SK-N-SH (cell line): ENCODE measurements at regions not wholly inside any gene's neighbourhood (a gene's known extent, or its start where the extent isn't known, plus 50 kb on each side); places are given as distances from the start of the nearest gene placed in this dataset.

ENCODE experiments used
- CTCF ChIA-PET: fragments of 300-600, 350-600 bp; formaldehyde crosslinking; extraction: SDS; loops from one replicate; lab custom pipeline; 2021; lab: Yijun Ruan, JAX
- POLR2A ChIA-PET: fragments of 350-600 bp; sonication (Branson Sonifier 250); formaldehyde crosslinking; extraction: SDS; loops from one replicate; lab custom pipeline; 2020; ENCODE audit warnings: antibody characterized with exemption, inconsistent platforms; lab: Yijun Ruan, JAX
- DNase-seq: peaks from one replicate; pipeline ENCODE4 v3.0.0; 2012
- H2AFZ ChIP-seq: fragments of 200-600 bp; sonication (generic); 2 replicates; pipeline ENCODE4 v1.8.1; 2016; ENCODE audit warnings: antibody characterized with exemption, mild to moderate bottlenecking, low read depth
- H3F3A ChIP-seq: fragments of 200-600 bp; sonication (generic); replicated peaks from 2 replicates; pipeline ENCODE3; 2016; ENCODE audit warnings: antibody characterized with exemption, mild to moderate bottlenecking; ENCODE audit not compliant: insufficient read depth
- H3K27ac ChIP-seq, 2 experiments: fragments of 200-500 bp in 1 of 2; fragments of 200-600 bp in 1 of 2; sonication (Bioruptor generic) in 1 of 2; sonication (generic), shearing (Covaris generic) in 1 of 2; 2 replicates each; pipeline versions ENCODE4 v1.5.1 to v1.6.1; 2014 to 2016; ENCODE audit warnings: low read depth in 2 of 2, inconsistent platforms in 1 of 2, low read length in 1 of 2, mild to moderate bottlenecking in 1 of 2, mixed read lengths in 1 of 2
- H3K27me3 ChIP-seq: fragments of 200-600 bp; sonication (generic), shearing (Covaris generic); 2 replicates; pipeline ENCODE4 v1.6.1; 2016; ENCODE audit warnings: mixed run types; ENCODE audit not compliant: insufficient read depth
- H3K36me3 ChIP-seq, 2 experiments: fragments of 200-500 bp in 1 of 2; fragments of 200-600 bp in 1 of 2; sonication (Bioruptor generic) in 1 of 2; sonication (generic) in 1 of 2; replicated peaks in 1 of 2; 2 replicates each; pipeline versions ENCODE3 to v1.5.1; 2014 to 2016; ENCODE audit warnings: low read length in 1 of 2, mild to moderate bottlenecking in 1 of 2; ENCODE audit not compliant: insufficient read depth in 2 of 2, control insufficient read depth in 1 of 2
- H3K4me1 ChIP-seq, 2 experiments: fragments of 200-500 bp in 1 of 2; fragments of 200-600 bp in 1 of 2; sonication (Bioruptor generic) in 1 of 2; sonication (generic), shearing (Covaris generic) in 1 of 2; 2 replicates each; pipeline versions ENCODE4 v1.5.1 to v1.6.1; 2014 to 2016; ENCODE audit warnings: low read depth in 1 of 2, low read length in 1 of 2, mixed run types in 1 of 2; ENCODE audit not compliant: insufficient read depth in 2 of 2, control insufficient read depth in 1 of 2
- H3K4me2 ChIP-seq: fragments of 200-600 bp; sonication (generic), shearing (Covaris generic); 2 replicates; pipeline ENCODE4 v1.6.1; 2017; ENCODE audit warnings: mixed run types
- H3K4me3 ChIP-seq, 2 experiments: fragments of 200-500 bp in 1 of 2; fragments of 200-600 bp in 1 of 2; sonication (Bioruptor generic) in 1 of 2; sonication (generic), shearing (Covaris generic) in 1 of 2; 2 replicates each; pipeline versions ENCODE4 v1.5.1 to v1.8.1; 2014 to 2016; ENCODE audit warnings: low read depth in 2 of 2, inconsistent platforms in 1 of 2, low read length in 1 of 2, mild to moderate bottlenecking in 1 of 2, mixed read lengths in 1 of 2, moderate library complexity in 1 of 2
- H3K79me2 ChIP-seq: fragments of 200-600 bp; sonication (generic); 2 replicates; pipeline ENCODE4 v1.8.1; 2017; ENCODE audit warnings: mild to moderate bottlenecking; ENCODE audit not compliant: insufficient read depth
- H3K9ac ChIP-seq: fragments of 200-600 bp; sonication (generic); 2 replicates; pipeline ENCODE4 v1.6.1; 2017; ENCODE audit warnings: mixed run types
- H3K9me2 ChIP-seq: fragments of 200-600 bp; sonication (generic); 2 replicates; pipeline ENCODE4 v1.6.1; 2017; ENCODE audit warnings: mixed run types
- H3K9me3 ChIP-seq: fragments of 200-600 bp; sonication (generic); 2 replicates; pipeline ENCODE4 v1.6.1; 2017; ENCODE audit warnings: mixed run types, mild to moderate bottlenecking, moderate library complexity
- H4K20me1 ChIP-seq: fragments of 200-600 bp; sonication (generic); 2 replicates; pipeline ENCODE4 v1.6.1; 2017; ENCODE audit warnings: mild to moderate bottlenecking, mixed run types; ENCODE audit not compliant: insufficient read depth
- CHD2 ChIP-seq: fragments of 150-350 bp; IDR thresholded peaks from 2 replicates; pipeline ENCODE4 v1.6.1; 2018; ENCODE audit warnings: low read length; ENCODE audit not compliant: partially characterized antibody
- EZH2phosphoT487 ChIP-seq: fragments of 200-600 bp; sonication (generic); IDR thresholded peaks from 2 replicates; pipeline ENCODE4 v1.6.1; 2017; ENCODE audit warnings: low read depth, mixed run types, mild to moderate bottlenecking, antibody characterized with exemption, moderate library complexity, borderline replicate concordance
- FOXJ3 ChIP-seq: sonication (generic); formaldehyde crosslinking; IDR thresholded peaks from 2 replicates; pipeline ENCODE4 v1.5.1; 2020; ENCODE audit warnings: mild to moderate bottlenecking, missing genetic modification reagents
- FOXM1 ChIP-seq: IDR thresholded peaks from 2 replicates; pipeline ENCODE4 v1.4.0; 2012; ENCODE audit warnings: low read depth, mild to moderate bottlenecking
- MEF2A ChIP-seq: IDR thresholded peaks from 2 replicates; pipeline ENCODE4 v1.4.0; 2012; ENCODE audit warnings: low read depth, borderline replicate concordance
- NFIC ChIP-seq: IDR thresholded peaks from 2 replicates; pipeline ENCODE4 v1.4.0; 2012; ENCODE audit warnings: borderline replicate concordance
- NRF1 ChIP-seq: IDR thresholded peaks from 2 replicates; pipeline ENCODE4 v1.6.1; 2012; ENCODE audit warnings: low read depth, mild to moderate bottlenecking, low read length
- POLR2AphosphoS5 ChIP-seq: IDR thresholded peaks from 2 replicates; pipeline ENCODE4 v1.6.1; 2012; ENCODE audit warnings: low read depth, low read length
- RAD21 ChIP-seq: IDR thresholded peaks from 2 replicates; pipeline ENCODE4 v1.6.1; 2012; ENCODE audit warnings: mild to moderate bottlenecking, low read length
- RFX5 ChIP-seq: IDR thresholded peaks from 2 replicates; pipeline ENCODE4 v1.6.1; 2012; ENCODE audit warnings: mild to moderate bottlenecking, improper control_type of control experiment, low read length
- RXRA ChIP-seq: IDR thresholded peaks from 2 replicates; pipeline ENCODE4 v1.4.0; 2012; ENCODE audit warnings: low read depth, mild to moderate bottlenecking, borderline replicate concordance
- SIN3A ChIP-seq: IDR thresholded peaks from 2 replicates; pipeline ENCODE4 v1.6.1; 2012; ENCODE audit warnings: low read depth, mild to moderate bottlenecking, low read length, moderate library complexity, borderline replicate concordance
- TAF1 ChIP-seq: IDR thresholded peaks from 2 replicates; pipeline ENCODE4 v1.6.1; 2012; ENCODE audit warnings: low read depth, mild to moderate bottlenecking, low read length, moderate library complexity, borderline replicate concordance
- TEAD4 ChIP-seq: IDR thresholded peaks from 2 replicates; pipeline ENCODE4 v1.4.0; 2012; ENCODE audit warnings: mild to moderate bottlenecking, borderline replicate concordance; ENCODE audit not compliant: insufficient read depth
- YY1 ChIP-seq: IDR thresholded peaks from 2 replicates; pipeline ENCODE4 v1.4.0; 2012; ENCODE audit warnings: low read depth, mild to moderate bottlenecking
- WGBS: methylation state at CpG from one replicate; pipeline ENCODE4 v1.1.6; 2017; ENCODE audit warnings: low lambda C conversion rate; 5-methylcytosine and 5-hydroxymethylcytosine counted together
- TF ChIP-seq, protein P1 (sequence below): IDR thresholded peaks from 2 replicates; pipeline ENCODE4 v1.4.0; 2012; ENCODE audit warnings: low read depth, borderline replicate concordance
- TF ChIP-seq, protein P2 (sequence below): IDR thresholded peaks from 2 replicates; pipeline ENCODE4 v1.4.0; 2012; ENCODE audit warnings: low read depth, borderline replicate concordance
- TF ChIP-seq, protein P3 (sequence below): IDR thresholded peaks from 2 replicates; pipeline ENCODE4 v1.4.0; 2012; ENCODE audit warnings: low read depth
- TF ChIP-seq, protein P4 (sequence below): IDR thresholded peaks from 2 replicates; pipeline ENCODE4 v1.6.1; 2012; ENCODE audit warnings: mild to moderate bottlenecking, low read depth, low read length, moderate library complexity
- TF ChIP-seq, protein P5 (sequence below): IDR thresholded peaks from 2 replicates; pipeline ENCODE4; 2012

DNA sequence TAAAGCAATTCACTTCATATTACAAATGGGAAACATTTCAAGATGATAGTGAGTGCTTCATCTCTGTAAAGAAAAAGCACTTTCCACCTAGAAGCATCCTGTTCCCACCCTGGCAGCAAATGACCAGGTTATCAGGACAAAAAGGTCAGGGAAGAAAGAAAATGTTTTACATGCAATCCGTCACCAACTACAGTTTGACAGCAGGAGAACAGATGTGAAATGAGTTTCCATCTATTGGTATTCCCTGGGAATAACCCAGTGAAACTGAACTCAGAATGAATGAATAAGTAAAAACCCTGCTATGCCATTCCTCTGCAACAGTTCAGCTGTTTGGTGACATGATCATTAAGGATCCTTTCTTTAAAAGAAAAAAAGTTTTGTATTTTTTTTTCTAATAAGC lies 67.6 kb downstream of the HTR1A start:
- Histone ChIP-seq H3K27ac (no peak overlapping the region), H3K36me3 (no peaks in the 10 kb centered on the region), H3K9ac (no peak overlapping the region), H2AFZ (no peak overlapping the region), H3K9me3 (no peaks in the 10 kb centered on the region), H3K4me3 (no peak overlapping the region), H3K4me2 (no peak overlapping the region), H3K79me2 (no peaks in the 10 kb centered on the region), H3K9me2 (no peaks in the 10 kb centered on the region), H3K4me1 (no peaks in the 10 kb centered on the region), H3F3A (no peaks in the 10 kb centered on the region), H4K20me1 (no peaks in the 10 kb centered on the region), H3K27me3 (no peaks in the 10 kb centered on the region)
- WGBS: 0% methylated on average over 1 of the region's 1 CpG
- ChIA-PET CTCF (no interaction called here), POLR2A (no interaction called here)
- TF ChIP-seq MEF2A (no peak), POLR2AphosphoS5 (no peak), FOXJ3 (no peak), TAF1 (no peak), RXRA (no peak), RFX5 (no peak), NRF1 (no peak), RAD21 (no peak), FOXM1 (no peak), CHD2 (no peak), NFIC (no peak)
- TF ChIP-seq, protein P1, sequence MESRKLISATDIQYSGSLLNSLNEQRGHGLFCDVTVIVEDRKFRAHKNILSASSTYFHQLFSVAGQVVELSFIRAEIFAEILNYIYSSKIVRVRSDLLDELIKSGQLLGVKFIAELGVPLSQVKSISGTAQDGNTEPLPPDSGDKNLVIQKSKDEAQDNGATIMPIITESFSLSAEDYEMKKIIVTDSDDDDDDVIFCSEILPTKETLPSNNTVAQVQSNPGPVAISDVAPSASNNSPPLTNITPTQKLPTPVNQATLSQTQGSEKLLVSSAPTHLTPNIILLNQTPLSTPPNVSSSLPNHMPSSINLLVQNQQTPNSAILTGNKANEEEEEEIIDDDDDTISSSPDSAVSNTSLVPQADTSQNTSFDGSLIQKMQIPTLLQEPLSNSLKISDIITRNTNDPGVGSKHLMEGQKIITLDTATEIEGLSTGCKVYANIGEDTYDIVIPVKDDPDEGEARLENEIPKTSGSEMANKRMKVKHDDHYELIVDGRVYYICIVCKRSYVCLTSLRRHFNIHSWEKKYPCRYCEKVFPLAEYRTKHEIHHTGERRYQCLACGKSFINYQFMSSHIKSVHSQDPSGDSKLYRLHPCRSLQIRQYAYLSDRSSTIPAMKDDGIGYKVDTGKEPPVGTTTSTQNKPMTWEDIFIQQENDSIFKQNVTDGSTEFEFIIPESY: no peak
- TF ChIP-seq, protein P2, sequence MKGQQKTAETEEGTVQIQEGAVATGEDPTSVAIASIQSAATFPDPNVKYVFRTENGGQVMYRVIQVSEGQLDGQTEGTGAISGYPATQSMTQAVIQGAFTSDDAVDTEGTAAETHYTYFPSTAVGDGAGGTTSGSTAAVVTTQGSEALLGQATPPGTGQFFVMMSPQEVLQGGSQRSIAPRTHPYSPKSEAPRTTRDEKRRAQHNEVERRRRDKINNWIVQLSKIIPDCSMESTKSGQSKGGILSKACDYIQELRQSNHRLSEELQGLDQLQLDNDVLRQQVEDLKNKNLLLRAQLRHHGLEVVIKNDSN: no peak
- no peak for DNase-seq

DNA sequence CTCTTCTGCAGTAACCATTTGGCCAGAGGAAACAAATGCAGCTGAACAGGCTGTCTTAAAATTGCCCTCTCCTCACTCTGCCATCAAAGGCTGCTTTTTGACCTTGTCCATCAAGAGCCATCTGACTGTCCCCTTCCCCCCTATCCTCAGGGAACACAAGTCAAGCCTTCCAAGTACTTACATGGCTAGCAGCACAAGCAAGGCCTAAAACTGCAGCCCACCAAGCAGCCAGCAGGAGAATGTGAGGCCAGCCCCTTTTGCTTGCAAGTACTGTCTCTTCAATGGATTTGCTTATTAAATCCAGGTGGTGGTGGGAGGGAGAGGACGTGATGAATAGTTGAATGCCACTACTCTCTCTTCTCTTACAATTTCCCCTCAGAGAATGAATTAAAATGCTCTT lies 83.5 kb downstream of the HTR1A start:
- CTCF ChIA-PET: no interaction called here
- Histone ChIP-seq H3F3A (no peaks in the 10 kb centered on the region), H3K9me2 (no peaks in the 10 kb centered on the region), H3K79me2 (no peaks in the 10 kb centered on the region), H3K27me3 (no peaks in the 10 kb centered on the region), H3K4me1 (no peaks in the 10 kb centered on the region), H2AFZ (no peak overlapping the region), H3K9ac (no peak overlapping the region), H3K4me3 (no peak overlapping the region), H3K36me3 (no peaks in the 10 kb centered on the region), H3K27ac (no peak overlapping the region), H3K9me3 (no peaks in the 10 kb centered on the region), H4K20me1 (no peaks in the 10 kb centered on the region), H3K4me2 (no peak overlapping the region)
- POLR2A ChIA-PET: no interaction called here
- DNase-seq: no peak
- WGBS: 0% methylated on average over 1 of the region's 1 CpG
- TF ChIP-seq, protein P3, sequence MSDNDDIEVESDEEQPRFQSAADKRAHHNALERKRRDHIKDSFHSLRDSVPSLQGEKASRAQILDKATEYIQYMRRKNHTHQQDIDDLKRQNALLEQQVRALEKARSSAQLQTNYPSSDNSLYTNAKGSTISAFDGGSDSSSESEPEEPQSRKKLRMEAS: no peak
- TF ChIP-seq TAF1 (no peak), YY1 (no peak), TEAD4 (no peak), SIN3A (no peak), CHD2 (no peak), MEF2A (no peak), EZH2phosphoT487 (no peak), FOXJ3 (no peak), NFIC (no peak)
- TF ChIP-seq, protein P4, sequence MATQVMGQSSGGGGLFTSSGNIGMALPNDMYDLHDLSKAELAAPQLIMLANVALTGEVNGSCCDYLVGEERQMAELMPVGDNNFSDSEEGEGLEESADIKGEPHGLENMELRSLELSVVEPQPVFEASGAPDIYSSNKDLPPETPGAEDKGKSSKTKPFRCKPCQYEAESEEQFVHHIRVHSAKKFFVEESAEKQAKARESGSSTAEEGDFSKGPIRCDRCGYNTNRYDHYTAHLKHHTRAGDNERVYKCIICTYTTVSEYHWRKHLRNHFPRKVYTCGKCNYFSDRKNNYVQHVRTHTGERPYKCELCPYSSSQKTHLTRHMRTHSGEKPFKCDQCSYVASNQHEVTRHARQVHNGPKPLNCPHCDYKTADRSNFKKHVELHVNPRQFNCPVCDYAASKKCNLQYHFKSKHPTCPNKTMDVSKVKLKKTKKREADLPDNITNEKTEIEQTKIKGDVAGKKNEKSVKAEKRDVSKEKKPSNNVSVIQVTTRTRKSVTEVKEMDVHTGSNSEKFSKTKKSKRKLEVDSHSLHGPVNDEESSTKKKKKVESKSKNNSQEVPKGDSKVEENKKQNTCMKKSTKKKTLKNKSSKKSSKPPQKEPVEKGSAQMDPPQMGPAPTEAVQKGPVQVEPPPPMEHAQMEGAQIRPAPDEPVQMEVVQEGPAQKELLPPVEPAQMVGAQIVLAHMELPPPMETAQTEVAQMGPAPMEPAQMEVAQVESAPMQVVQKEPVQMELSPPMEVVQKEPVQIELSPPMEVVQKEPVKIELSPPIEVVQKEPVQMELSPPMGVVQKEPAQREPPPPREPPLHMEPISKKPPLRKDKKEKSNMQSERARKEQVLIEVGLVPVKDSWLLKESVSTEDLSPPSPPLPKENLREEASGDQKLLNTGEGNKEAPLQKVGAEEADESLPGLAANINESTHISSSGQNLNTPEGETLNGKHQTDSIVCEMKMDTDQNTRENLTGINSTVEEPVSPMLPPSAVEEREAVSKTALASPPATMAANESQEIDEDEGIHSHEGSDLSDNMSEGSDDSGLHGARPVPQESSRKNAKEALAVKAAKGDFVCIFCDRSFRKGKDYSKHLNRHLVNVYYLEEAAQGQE: no peak
- TF ChIP-seq, protein P5, sequence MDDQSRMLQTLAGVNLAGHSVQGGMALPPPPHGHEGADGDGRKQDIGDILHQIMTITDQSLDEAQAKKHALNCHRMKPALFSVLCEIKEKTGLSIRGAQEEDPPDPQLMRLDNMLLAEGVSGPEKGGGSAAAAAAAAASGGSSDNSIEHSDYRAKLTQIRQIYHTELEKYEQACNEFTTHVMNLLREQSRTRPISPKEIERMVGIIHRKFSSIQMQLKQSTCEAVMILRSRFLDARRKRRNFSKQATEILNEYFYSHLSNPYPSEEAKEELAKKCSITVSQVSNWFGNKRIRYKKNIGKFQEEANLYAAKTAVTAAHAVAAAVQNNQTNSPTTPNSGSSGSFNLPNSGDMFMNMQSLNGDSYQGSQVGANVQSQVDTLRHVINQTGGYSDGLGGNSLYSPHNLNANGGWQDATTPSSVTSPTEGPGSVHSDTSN: no peak
